ENCODE measurements at regions not wholly inside any gene's neighbourhood (a gene's known extent, or its start where the extent isn't known, plus 50 kb on each side); places are given as distances from the start of the nearest gene placed in this dataset.

- no peak overlapping the region for H3K4me3 ChIP-seq
- ATAC-seq (peak; percentile 30 to 83 (median 58)), DNase-seq (no peak)
- intact Hi-C loops (cut with DNase I) = loop anchor here in 2 of 10 donors (2.0 to 10.0 kb wide), 2 partner anchors 25 to 67 kb away; no protein-coding TSS in a partner anchor
- peaks cover 0 to 7% (median 0%) of the 10 kb centered on the region in 11 donors for H3K9me3 ChIP-seq
- peak overlapping the region in 8 of 10 donors; percentile 3 to 54 (median 30) for H3K27ac ChIP-seq
- WGBS, 2 donors = 24 to 32% methylated on average over 1 of the region's 1 CpG
- H3K27me3 ChIP-seq = no peaks in the 10 kb centered on the region
- peaks cover 0 to 22% (median 7%) of the 10 kb centered on the region in 9 donors for H3K4me1 ChIP-seq
- H3K36me3 ChIP-seq = no peaks in the 10 kb centered on the region
- no peak for TF ChIP-seq CTCF (IDR thresholded peaks at IDR 0.05)
Measured at GRCh38 chr6:118397671-118398465, 150.2 kb upstream of the PLN start.

- H3K36me3 ChIP-seq = no peaks in the 10 kb centered on the region
- 92 to 97% methylated on average over 1 of the region's 1 CpG for WGBS, 2 donors
- no peaks in the 10 kb centered on the region for H3K9me3 ChIP-seq
- TF ChIP-seq CTCF (IDR thresholded peaks at IDR 0.05) = no peak
- DNase-seq (no peak), ATAC-seq (no peak)
- peaks cover 0 to 22% (median 7%) of the 10 kb centered on the region in 9 donors for H3K4me1 ChIP-seq
- no peak overlapping the region for H3K27ac ChIP-seq
- H3K4me3 ChIP-seq = no peak overlapping the region
- H3K27me3 ChIP-seq = no peaks in the 10 kb centered on the region
- intact Hi-C loops (cut with DNase I) = no loop called here
Measured at GRCh38 chr6:118400098-118400497, 148.0 kb upstream of the PLN start.

GRCh38 chr6:118400582-118400981, 147.5 kb upstream of the PLN start:
- DNase-seq (no peak), ATAC-seq (no peak)
- Histone ChIP-seq H3K36me3 (no peaks in the 10 kb centered on the region), H3K27ac (no peak overlapping the region), H3K4me1 (peaks cover 0 to 22% (median 7%) of the 10 kb centered on the region in 9 donors), H3K9me3 (no peaks in the 10 kb centered on the region), H3K4me3 (no peak overlapping the region), H3K27me3 (no peaks in the 10 kb centered on the region)
- no peak for TF ChIP-seq CTCF (IDR thresholded peaks at IDR 0.05)
- 91 to 95% methylated on average over 2 of the region's 2 CpGs for WGBS, 2 donors
- intact Hi-C loops (cut with DNase I) = no loop called here

- no peak for TF ChIP-seq CTCF (IDR thresholded peaks at IDR 0.05)
- peak in 1 of 8 donors; percentile 21 for ATAC-seq
- Histone ChIP-seq H3K36me3 (no peaks in the 10 kb centered on the region), H3K27ac (no peak overlapping the region), H3K27me3 (no peaks in the 10 kb centered on the region), H3K4me3 (no peak overlapping the region), H3K9me3 (no peaks in the 10 kb centered on the region), H3K4me1 (peaks cover 0 to 22% (median 7%) of the 10 kb centered on the region in 9 donors)
- DNase-seq = no peak
- intact Hi-C loops (cut with DNase I) = no loop called here
- 56 to 65% methylated on average over 3 of the region's 3 CpGs for WGBS, 2 donors
Measured at GRCh38 chr6:118401325-118401975, 146.6 kb upstream of the PLN start.
